Lower leg skin (tissue), 3 donors: ENCODE measurements at regions not wholly inside any gene's neighbourhood (a gene's known extent, or its start where the extent isn't known, plus 50 kb on each side); places are given as distances from the start of the nearest gene placed in this dataset.

Experiments
- CTCF ChIP-seq, 3 donors: fragments of 450-650 bp; IDR thresholded peaks; one replicate each; pipeline ENCODE4 v1.5.1; 2016; ENCODE audit warnings: antibody characterized with exemption in 3 of 3, mild to moderate bottlenecking in 3 of 3, moderate library complexity in 2 of 3
- POLR2A ChIP-seq, 2 donors: fragments of 450-650 bp; IDR thresholded peaks; one replicate each; pipeline ENCODE4 v1.6.1; 2016 to 2017; ENCODE audit warnings: antibody characterized with exemption in 2 of 2, mild to moderate bottlenecking in 1 of 2, moderate library complexity in 1 of 2

DNA sequence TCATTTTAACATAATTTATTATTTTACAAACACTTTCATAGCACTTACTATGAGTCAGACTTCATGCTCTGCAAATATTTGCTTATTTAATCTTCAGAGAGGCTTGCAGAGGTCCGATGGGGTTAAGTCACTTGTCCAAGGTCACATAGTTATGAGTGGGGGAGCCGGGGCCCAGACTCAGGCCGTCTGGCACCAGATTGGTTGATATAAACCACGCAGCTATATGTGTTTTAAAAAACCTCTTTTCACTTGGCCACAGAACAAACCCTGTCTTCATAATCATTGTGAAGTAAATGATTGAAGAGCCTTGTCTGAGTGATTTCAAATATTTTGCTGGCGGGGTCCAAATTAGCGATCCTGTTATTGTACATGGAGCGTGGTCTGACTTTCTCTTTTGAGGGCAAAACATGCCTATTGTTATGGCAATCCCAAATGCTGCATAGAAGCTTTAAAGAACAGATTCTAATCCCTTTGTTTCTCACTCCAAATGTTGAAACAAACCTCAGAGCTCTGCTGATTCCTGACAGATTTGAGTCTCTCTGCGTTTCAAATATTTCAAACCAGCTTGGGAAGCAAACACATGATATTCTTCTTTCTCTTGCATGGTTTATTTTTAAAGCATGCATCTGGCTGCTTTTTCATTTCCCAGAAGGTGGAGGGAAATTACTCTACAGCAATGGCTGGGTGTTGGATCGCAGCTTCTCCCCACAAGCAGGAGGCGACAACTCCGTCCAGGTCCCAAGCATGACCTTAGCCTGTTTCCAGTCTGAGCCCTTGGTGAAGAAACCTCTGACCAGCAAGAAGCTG lies 142.4 kb downstream of the DDX1 start:
- no peak for TF ChIP-seq CTCF (IDR thresholded peaks at IDR 0.05)
- TF ChIP-seq POLR2A (IDR thresholded peaks at IDR 0.05), result no peak
